ENCODE measurements at regions not wholly inside any gene's neighbourhood (a gene's known extent, or its start where the extent isn't known, plus 50 kb on each side); places are given as distances from the start of the nearest gene placed in this dataset.

DNA sequence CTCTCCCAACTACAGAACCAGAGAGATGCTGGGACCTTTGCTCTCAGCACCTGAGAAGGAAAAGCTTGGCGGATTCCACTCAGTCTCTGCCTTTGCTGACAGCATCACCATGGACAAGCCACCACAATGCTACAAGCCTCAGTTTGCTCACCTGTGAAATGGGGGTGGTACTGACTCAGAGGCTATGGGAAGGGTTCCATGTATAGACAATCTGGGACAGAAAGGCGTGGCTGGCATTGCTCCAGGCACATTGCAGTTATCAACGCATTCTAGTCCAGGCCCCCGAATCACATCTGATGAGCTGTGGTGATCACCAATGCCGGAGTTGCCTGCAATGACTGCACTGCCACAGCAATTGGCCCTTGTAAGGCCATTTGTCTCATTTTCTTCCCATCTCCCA, 72.6 kb downstream of the ISX start:
- TF ChIP-seq, protein P1, sequence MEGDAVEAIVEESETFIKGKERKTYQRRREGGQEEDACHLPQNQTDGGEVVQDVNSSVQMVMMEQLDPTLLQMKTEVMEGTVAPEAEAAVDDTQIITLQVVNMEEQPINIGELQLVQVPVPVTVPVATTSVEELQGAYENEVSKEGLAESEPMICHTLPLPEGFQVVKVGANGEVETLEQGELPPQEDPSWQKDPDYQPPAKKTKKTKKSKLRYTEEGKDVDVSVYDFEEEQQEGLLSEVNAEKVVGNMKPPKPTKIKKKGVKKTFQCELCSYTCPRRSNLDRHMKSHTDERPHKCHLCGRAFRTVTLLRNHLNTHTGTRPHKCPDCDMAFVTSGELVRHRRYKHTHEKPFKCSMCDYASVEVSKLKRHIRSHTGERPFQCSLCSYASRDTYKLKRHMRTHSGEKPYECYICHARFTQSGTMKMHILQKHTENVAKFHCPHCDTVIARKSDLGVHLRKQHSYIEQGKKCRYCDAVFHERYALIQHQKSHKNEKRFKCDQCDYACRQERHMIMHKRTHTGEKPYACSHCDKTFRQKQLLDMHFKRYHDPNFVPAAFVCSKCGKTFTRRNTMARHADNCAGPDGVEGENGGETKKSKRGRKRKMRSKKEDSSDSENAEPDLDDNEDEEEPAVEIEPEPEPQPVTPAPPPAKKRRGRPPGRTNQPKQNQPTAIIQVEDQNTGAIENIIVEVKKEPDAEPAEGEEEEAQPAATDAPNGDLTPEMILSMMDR (IDR thresholded peaks at IDR 0.05; ENCODE audit: control insufficient read depth, extremely low read depth, insufficient read depth): no peak
- H3K4me3 ChIP-seq (ENCODE audit: low read depth, low read length): no peak overlapping the region
- DNase-seq (ENCODE audit: low read depth): no peak

DNA sequence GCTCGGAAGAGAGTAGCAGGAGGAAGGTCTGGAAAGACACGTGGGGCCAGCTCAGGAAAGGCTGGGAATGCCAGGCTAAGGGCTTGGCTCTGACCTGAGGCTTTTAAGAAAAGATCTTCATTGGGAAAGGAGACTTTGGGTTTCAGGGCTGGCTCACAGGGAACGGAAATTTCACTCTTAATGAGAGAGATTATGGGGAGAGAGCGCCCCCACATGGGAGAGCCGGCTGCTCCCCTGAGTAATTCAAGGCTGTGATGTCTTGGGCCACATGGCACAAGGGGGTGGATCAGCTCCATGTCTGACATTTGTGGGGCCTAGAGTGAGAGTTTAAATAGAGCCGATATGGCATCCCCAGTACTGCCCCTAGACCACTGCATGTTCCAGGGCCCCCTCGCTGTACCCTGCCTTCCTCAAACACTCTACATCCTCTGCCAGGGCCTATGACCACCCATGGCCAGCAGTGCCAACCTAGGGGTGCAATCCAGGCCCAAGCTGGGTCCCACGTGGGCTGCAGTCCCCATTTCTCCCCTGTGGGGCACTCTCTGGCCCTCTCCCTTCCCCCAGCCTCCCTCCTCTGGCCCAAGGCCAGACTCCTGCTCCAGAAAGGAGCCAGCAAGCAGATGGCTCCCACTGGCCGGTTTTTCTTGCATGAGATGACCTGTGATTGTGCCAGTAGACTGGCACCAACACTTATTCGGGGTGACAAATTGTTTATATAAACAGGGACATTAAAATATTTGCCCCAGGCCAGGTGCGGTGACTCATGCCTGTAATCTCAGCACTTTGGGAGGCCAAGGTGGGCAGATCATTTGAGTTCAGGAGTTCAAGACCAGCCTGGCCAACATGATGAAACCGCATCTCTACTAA, 75.2 kb downstream of the ISX start:
- TF ChIP-seq, protein P1 (IDR thresholded peaks at IDR 0.05; ENCODE audit: control insufficient read depth, extremely low read depth, insufficient read depth): no peak; the same call in 1 of the 2 replicates
- H3K4me3 ChIP-seq (ENCODE audit: low read depth, low read length): no peak overlapping the region
- DNase-seq (ENCODE audit: low read depth): peak; percentile 18

DNA sequence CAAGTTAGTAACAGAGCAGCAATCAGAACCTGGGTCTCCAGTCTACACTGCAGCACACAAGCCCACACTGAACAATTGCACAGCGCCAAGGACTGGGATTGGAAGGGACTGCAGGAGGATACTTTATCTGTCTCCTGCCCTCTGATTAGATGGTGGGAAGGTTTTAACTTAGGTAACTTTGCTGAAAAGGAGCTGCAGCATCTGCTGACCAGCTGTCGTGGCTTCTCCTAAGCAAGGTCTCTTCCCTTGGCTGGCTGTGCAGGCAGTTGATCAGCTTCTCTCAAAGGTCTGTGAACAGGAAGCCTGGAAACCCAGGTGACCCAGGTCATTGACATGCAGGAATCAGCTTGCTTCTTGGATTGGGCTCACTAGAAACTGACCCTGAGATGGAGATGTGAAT, 82.4 kb downstream of the ISX start:
- DNase-seq (ENCODE audit: low read depth): no peak
- TF ChIP-seq, protein P1 (IDR thresholded peaks at IDR 0.05; ENCODE audit: control insufficient read depth, extremely low read depth, insufficient read depth): no peak
- H3K4me3 ChIP-seq (ENCODE audit: low read depth, low read length): no peak overlapping the region

DNA sequence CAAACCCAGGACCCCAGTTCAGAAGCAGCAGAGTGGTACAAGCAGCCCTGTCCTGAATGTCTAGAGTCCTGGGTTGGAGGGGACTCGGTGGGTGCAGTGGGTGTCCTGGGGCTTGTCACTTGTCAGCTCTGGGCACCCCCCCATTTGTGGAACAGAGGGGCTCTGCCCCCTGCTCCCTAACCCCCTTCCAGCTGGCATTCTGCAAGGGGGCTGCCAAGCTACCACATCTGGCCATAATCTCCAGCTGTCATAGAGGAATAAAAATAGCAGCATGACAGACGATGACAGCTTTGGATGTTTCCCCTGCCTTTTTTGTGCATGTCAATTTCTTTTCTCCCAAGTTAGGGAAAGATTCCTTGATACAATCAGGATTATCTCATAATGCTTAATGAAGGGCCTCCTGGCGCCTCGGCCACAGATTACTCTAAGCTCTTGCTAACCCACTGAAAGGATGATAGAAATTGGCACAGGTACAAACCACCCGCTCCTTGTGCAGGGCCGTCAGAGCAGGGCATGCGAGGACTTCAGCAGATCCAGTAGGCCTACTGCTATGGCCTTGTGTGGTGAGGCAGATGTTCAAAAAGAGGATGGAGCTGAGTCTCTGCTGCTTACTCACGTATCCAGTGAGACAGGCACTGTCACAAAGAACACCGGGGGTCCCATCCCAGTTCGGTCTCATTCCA, 83.0 kb downstream of the ISX start:
- DNase-seq (ENCODE audit: low read depth): no peak
- TF ChIP-seq, protein P1 (IDR thresholded peaks at IDR 0.05; ENCODE audit: control insufficient read depth, extremely low read depth, insufficient read depth): no peak
- H3K4me3 ChIP-seq (ENCODE audit: low read depth, low read length): no peak overlapping the region

DNA sequence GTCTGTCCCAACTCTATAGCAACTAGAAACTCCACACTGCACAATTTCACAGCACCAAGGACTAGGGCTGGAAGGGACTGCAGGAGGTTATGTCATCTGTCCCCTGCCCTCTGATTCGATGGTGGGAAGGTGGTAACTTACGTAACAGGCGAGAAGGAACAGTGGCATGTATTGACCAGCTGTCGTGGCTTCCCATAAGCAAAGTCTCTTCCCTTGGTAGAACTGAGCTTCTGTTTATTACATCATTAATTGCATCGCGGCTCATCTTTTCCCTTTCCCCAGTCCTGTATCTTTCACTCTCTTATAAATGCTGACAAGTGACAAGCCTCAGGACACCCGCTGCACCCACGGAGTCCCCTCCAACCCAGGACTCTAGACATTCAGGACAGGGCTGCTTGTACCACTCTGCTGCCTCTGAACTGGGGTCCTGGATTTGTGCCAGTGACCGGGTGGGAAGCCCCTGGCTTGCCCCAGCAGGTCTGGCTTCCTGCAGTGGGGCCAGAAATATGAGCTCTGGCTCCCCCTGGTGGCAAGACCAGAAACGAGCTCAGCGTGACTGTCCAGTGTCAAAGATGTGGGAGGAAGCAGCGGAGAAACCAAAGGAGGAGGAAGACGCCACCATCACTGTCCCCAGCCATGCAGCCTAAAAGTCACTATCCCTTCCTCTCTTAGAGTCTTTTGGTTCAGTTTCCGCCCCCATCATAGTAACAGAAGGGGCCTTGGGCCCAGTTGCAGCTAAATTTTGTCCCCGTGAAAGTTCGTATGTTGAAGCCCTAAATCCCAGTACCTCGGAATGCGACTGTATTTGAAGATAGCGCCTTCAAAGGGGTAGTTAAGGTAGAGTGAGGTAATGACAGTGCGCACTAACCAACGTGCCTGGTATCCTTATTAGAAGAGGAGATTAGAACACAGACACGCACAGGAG, 84.5 kb downstream of the ISX start:
- no peak overlapping the region for H3K4me3 ChIP-seq (ENCODE audit: low read depth, low read length)
- no peak for DNase-seq (ENCODE audit: low read depth)
- TF ChIP-seq, protein P1 (IDR thresholded peaks at IDR 0.05; ENCODE audit: control insufficient read depth, extremely low read depth, insufficient read depth): peak; percentile 82

DNA sequence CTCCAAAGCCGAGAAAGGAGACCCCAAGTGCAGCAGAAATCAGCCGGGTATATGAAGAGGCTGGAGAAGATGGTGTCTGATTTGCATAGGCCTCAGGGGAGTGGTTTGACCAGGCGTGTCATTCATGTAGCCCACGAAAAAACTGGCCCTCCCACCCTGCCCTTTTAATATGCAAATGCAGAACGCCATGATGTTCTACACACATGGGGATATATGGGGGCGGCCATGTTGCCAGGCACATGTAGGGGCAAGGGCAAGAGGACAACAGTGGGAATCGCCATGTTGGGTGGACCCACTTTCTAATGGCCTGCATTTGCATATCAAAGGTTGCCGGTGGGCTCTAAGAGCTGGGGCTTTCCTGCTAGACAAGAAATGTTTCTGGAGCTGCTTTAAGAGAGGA, 86.4 kb downstream of the ISX start:
- TF ChIP-seq, protein P1 (IDR thresholded peaks at IDR 0.05; ENCODE audit: control insufficient read depth, extremely low read depth, insufficient read depth): no peak
- DNase-seq (ENCODE audit: low read depth): no peak
- H3K4me3 ChIP-seq (ENCODE audit: low read depth, low read length): no peak overlapping the region
